ENCODE measurements at regions not wholly inside any gene's neighbourhood (a gene's known extent, or its start where the extent isn't known, plus 50 kb on each side); places are given as distances from the start of the nearest gene placed in this dataset.

- no peak for TF ChIP-seq POLR2A (IDR thresholded peaks at IDR 0.05)
- no peak for TF ChIP-seq CTCF (IDR thresholded peaks at IDR 0.05)
- no peak for TF ChIP-seq EP300 (IDR thresholded peaks at IDR 0.05)
These were observed 260.1 kb downstream of the UACA start for GRCh38 chr15:70503073-70503745.
